GM21515 (cell line): ENCODE measurements at regions not wholly inside any gene's neighbourhood (a gene's known extent, or its start where the extent isn't known, plus 50 kb on each side); places are given as distances from the start of the nearest gene placed in this dataset.
"Not testable (repeated sequence)": the region's sequence is repeated elsewhere in the genome, so short reads cannot be mapped to it uniquely, and the experiment has no call there.

Experiments used
- ATAC-seq: cut with Tn5 transposase; IDR thresholded peaks from one replicate; pipeline ENCODE4 v1.9.1; 2021; ENCODE audit not compliant: unreplicated experiment

- no peak for ATAC-seq
These were observed 174.3 kb upstream of the KRR1 start for GRCh38 chr12:75685617-75686225.

GRCh38 chr12:75684678-75685616 is 173.5 kb upstream of the KRR1 start:
- no peak for ATAC-seq

GRCh38 chr12:75683995-75684586 is 172.7 kb upstream of the KRR1 start:
- not testable (repeated sequence) for ATAC-seq

GRCh38 chr12:75683220-75683619 is 171.8 kb upstream of the KRR1 start:
- no peak for ATAC-seq

- ATAC-seq, result no peak
These were observed 166.1 kb upstream of the KRR1 start for GRCh38 chr12:75677522-75677921.

- no peak for ATAC-seq
These were observed 163.0 kb upstream of the KRR1 start for GRCh38 chr12:75674393-75674792.

- ATAC-seq, result no peak
These were observed 160.8 kb upstream of the KRR1 start for GRCh38 chr12:75672200-75672599.

- ATAC-seq, result no peak
These were observed 158.8 kb upstream of the KRR1 start for GRCh38 chr12:75670216-75670615.

GRCh38 chr12:75666939-75667334 is 155.5 kb upstream of the KRR1 start:
- no peak for ATAC-seq

- no peak for ATAC-seq
These were observed 154.9 kb upstream of the KRR1 start for GRCh38 chr12:75666126-75666938.

GRCh38 chr12:75665216-75665615 is 153.8 kb upstream of the KRR1 start:
- no peak for ATAC-seq

GRCh38 chr12:75662511-75663159 is 151.2 kb upstream of the KRR1 start:
- ATAC-seq, result no peak

GRCh38 chr12:75661908-75662307 is 150.5 kb upstream of the KRR1 start:
- ATAC-seq, result no peak

GRCh38 chr12:75660805-75661404 is 149.5 kb upstream of the KRR1 start:
- ATAC-seq, result no peak

GRCh38 chr12:75660107-75660530 is 148.7 kb upstream of the KRR1 start:
- no peak for ATAC-seq

- no peak for ATAC-seq
These were observed 147.8 kb upstream of the KRR1 start for GRCh38 chr12:75658901-75659823.

GRCh38 chr12:75658286-75658685 is 146.9 kb upstream of the KRR1 start:
- ATAC-seq, result no peak

- ATAC-seq, result no peak
These were observed 146.4 kb upstream of the KRR1 start for GRCh38 chr12:75657831-75658230.

- not testable (repeated sequence) for ATAC-seq
These were observed 145.9 kb upstream of the KRR1 start for GRCh38 chr12:75657354-75657753.
